H1 (cell line): ENCODE measurements at regions not wholly inside any gene's neighbourhood (a gene's known extent, or its start where the extent isn't known, plus 50 kb on each side); places are given as distances from the start of the nearest gene placed in this dataset.

Experiments
- CTCF ChIA-PET: fragments of 300-600 bp; sonication (Branson Sonifier 250); formaldehyde crosslinking; loops from one replicate; lab custom pipeline; 2021; ENCODE audit not compliant: partially characterized antibody; lab: Charles Lee
- POLR2A ChIA-PET: fragments of 300-600 bp; sonication (Branson Sonifier 250); formaldehyde crosslinking; loops from one replicate; lab custom pipeline; 2021; ENCODE audit warnings: inconsistent platforms; ENCODE audit not compliant: partially characterized antibody; lab: Charles Lee
- DNase-seq, 2 experiments: peaks; one replicate each; pipeline versions ENCODE4 v3.0.0 to v3.0.0-alpha.2; 2010 to 2022; ENCODE audit warnings: low spot score in 2 of 2, low read depth in 1 of 2, mixed read lengths in 1 of 2
- FAIRE-seq: peaks from 2 replicates; lab custom pipeline; 2011; peaks lifted over from hg19 to GRCh38; lab: Jason Lieb, UNC
- H2AFZ ChIP-seq: 2 replicates; pipeline ENCODE4 v1.8.1; 2012; ENCODE audit warnings: low read length, inconsistent platforms
- H2AK5ac ChIP-seq: 2 replicates; pipeline ENCODE4 v1.6.1; 2013; ENCODE audit warnings: low read depth, low read length
- H2BK120ac ChIP-seq: replicated peaks from 2 replicates; pipeline ENCODE3; 2013; ENCODE audit warnings: low read depth, low read length, inconsistent platforms
- H2BK12ac ChIP-seq: 2 replicates; pipeline ENCODE4 v1.6.1; 2013; ENCODE audit warnings: low read depth, low read length
- H2BK15ac ChIP-seq: 2 replicates; pipeline ENCODE4 v1.6.1; 2013; ENCODE audit warnings: low read length
- H2BK20ac ChIP-seq: 2 replicates; pipeline ENCODE4 v1.6.1; 2013; ENCODE audit warnings: low read length
- H2BK5ac ChIP-seq: 2 replicates; pipeline ENCODE4 v1.6.1; 2013; ENCODE audit warnings: low read depth, low read length
- H3K14ac ChIP-seq: 2 replicates; pipeline ENCODE4 v1.6.1; 2013; ENCODE audit warnings: inconsistent platforms; ENCODE audit not compliant: insufficient read length
- H3K18ac ChIP-seq: 2 replicates; pipeline ENCODE4 v1.6.1; 2013; ENCODE audit warnings: low read length; ENCODE audit errors: extremely low read depth
- H3K23ac ChIP-seq: 2 replicates; pipeline ENCODE4 v1.6.1; 2013; ENCODE audit warnings: inconsistent platforms; ENCODE audit not compliant: insufficient read length
- H3K23me2 ChIP-seq: 2 replicates; pipeline ENCODE4 v1.6.1; 2013; ENCODE audit warnings: low read depth, low read length
- H3K27ac ChIP-seq: 2 replicates; pipeline ENCODE4 v1.6.1; 2011; ENCODE audit warnings: low read depth, low read length, inconsistent platforms
- H3K27me3 ChIP-seq, 4 experiments: replicated peaks in 1 of 4; 1 replicate in 1 of 4; 2 replicates in 3 of 4; pipeline versions ENCODE4 v1.6.1 to v1.8.1; 2011 to 2013; ENCODE audit warnings: low read length in 3 of 4, mild to moderate bottlenecking in 3 of 4, inconsistent platforms in 2 of 4, mixed read lengths in 2 of 4, moderate library complexity in 1 of 4; ENCODE audit not compliant: control insufficient read depth in 3 of 4, insufficient read depth in 3 of 4; ENCODE audit errors: extremely low read depth in 1 of 4
- H3K36me3 ChIP-seq, 4 experiments: 2 replicates each; pipeline versions ENCODE4 v1.6.1 to v1.8.1; 2011 to 2013; ENCODE audit warnings: mild to moderate bottlenecking in 4 of 4, low read length in 3 of 4, moderate library complexity in 2 of 4, control low read depth in 1 of 4, inconsistent platforms in 1 of 4; ENCODE audit not compliant: insufficient read depth in 4 of 4, control insufficient read depth in 2 of 4
- H3K4ac ChIP-seq: replicated peaks from 2 replicates; pipeline ENCODE3; 2013; ENCODE audit warnings: low read length, low read depth, mixed read lengths, inconsistent platforms; ENCODE audit not compliant: insufficient read length
- H3K4me1 ChIP-seq, 4 experiments: replicated peaks in 1 of 4; 1 replicate in 1 of 4; 2 replicates in 3 of 4; pipeline versions ENCODE4 v1.6.1 to v1.8.1; 2011 to 2013; ENCODE audit warnings: low read length in 3 of 4, inconsistent platforms in 2 of 4, mixed read lengths in 1 of 4; ENCODE audit not compliant: insufficient read depth in 4 of 4, control insufficient read depth in 3 of 4
- H3K4me2 ChIP-seq, 2 experiments: 2 replicates each; pipeline versions ENCODE4 v1.6.1 to v1.8.1; 2011 to 2013; ENCODE audit warnings: low read depth in 2 of 2, low read length in 2 of 2, control low read depth in 1 of 2, inconsistent platforms in 1 of 2, mild to moderate bottlenecking in 1 of 2; ENCODE audit not compliant: insufficient read depth in 1 of 2
- H3K4me3 ChIP-seq, 4 experiments: fragments of 200-600, 300-600 bp in 1 of 4; sonication (generic), shearing (Covaris generic), sonication (Bioruptor Twin) in 1 of 4; 2 replicates each; pipeline versions ENCODE4 v1.5.1 to v1.8.1; 2011 to 2016; ENCODE audit warnings: low read length in 4 of 4, low read depth in 3 of 4, control low read depth in 2 of 4, inconsistent platforms in 2 of 4, mild to moderate bottlenecking in 2 of 4, mixed read lengths in 1 of 4, moderate library complexity in 1 of 4; ENCODE audit not compliant: insufficient read depth in 2 of 4; ENCODE audit errors: extremely low read depth in 1 of 4
- H3K56ac ChIP-seq: replicated peaks from 2 replicates; pipeline ENCODE3; 2013; ENCODE audit warnings: low read depth, mild to moderate bottlenecking, mixed read lengths, low read length, inconsistent platforms; ENCODE audit not compliant: insufficient read length
- H3K79me1 ChIP-seq: 2 replicates; pipeline ENCODE4 v1.6.1; 2013; ENCODE audit warnings: low read depth, low read length, control low read depth
- H3K79me2 ChIP-seq, 2 experiments: 2 replicates each; pipeline versions ENCODE4 v1.6.1 to v1.8.1; 2012 to 2013; ENCODE audit warnings: low read length in 2 of 2, mild to moderate bottlenecking in 2 of 2, inconsistent platforms in 1 of 2; ENCODE audit not compliant: insufficient read depth in 2 of 2, control insufficient read depth in 1 of 2
- H3K9ac ChIP-seq, 4 experiments: replicated peaks in 1 of 4; 1 replicate in 1 of 4; 2 replicates in 3 of 4; pipeline versions ENCODE4 v1.6.1 to v1.8.1; 2011 to 2013; ENCODE audit warnings: low read depth in 3 of 4, low read length in 3 of 4, control low read depth in 2 of 4, mild to moderate bottlenecking in 2 of 4, moderate library complexity in 2 of 4, inconsistent platforms in 1 of 4; ENCODE audit errors: extremely low read depth in 1 of 4
- H3K9me3 ChIP-seq, 2 experiments: 2 replicates each; pipeline versions ENCODE4 v1.6.1 to v1.8.1; 2012 to 2013; ENCODE audit warnings: mild to moderate bottlenecking in 2 of 2, moderate library complexity in 2 of 2, control low read depth in 1 of 2, inconsistent platforms in 1 of 2, low read depth in 1 of 2, low read length in 1 of 2, mixed read lengths in 1 of 2; ENCODE audit not compliant: insufficient read depth in 2 of 2
- H4K20me1 ChIP-seq, 2 experiments: replicated peaks in 1 of 2; 2 replicates each; pipeline versions ENCODE3 to v1.8.1; 2011 to 2013; ENCODE audit warnings: inconsistent platforms in 2 of 2, low read length in 2 of 2, mild to moderate bottlenecking in 1 of 2; ENCODE audit not compliant: insufficient read depth in 2 of 2, control insufficient read depth in 1 of 2
- H4K5ac ChIP-seq: 2 replicates; pipeline ENCODE4 v1.6.1; 2013; ENCODE audit warnings: low read length, low read depth, mixed read lengths, inconsistent platforms; ENCODE audit not compliant: insufficient read length
- H4K8ac ChIP-seq: 2 replicates; pipeline ENCODE4 v1.8.0; 2013; ENCODE audit warnings: mild to moderate bottlenecking, moderate library complexity, low read length, inconsistent platforms; ENCODE audit not compliant: insufficient read depth; ENCODE audit errors: extremely low read depth
- H4K91ac ChIP-seq: replicated peaks from 2 replicates; pipeline ENCODE3; 2013; ENCODE audit warnings: low read length, mixed read lengths, inconsistent platforms; ENCODE audit not compliant: insufficient read length
- BCL11A ChIP-seq, 2 experiments: IDR thresholded peaks; one replicate each; pipeline ENCODE4 v1.6.1; 2011; ENCODE audit warnings: low read depth in 2 of 2, low read length in 2 of 2, mild to moderate bottlenecking in 2 of 2
- CBX5 ChIP-seq: fragments of 300-800, 300-1000 bp; sonication (generic); IDR thresholded peaks from 2 replicates; pipeline ENCODE4 v1.7.1; 2016; ENCODE audit warnings: antibody characterized with exemption, low read length, low read depth
- CHD1 ChIP-seq: IDR thresholded peaks from 2 replicates; pipeline ENCODE4 v1.6.1; 2012; ENCODE audit warnings: low read depth, low read length, improper control_type of control experiment
- EGR1 ChIP-seq: IDR thresholded peaks from 2 replicates; pipeline ENCODE4 v1.6.1; 2011; ENCODE audit warnings: low read depth, low read length, borderline replicate concordance
- FOSL1 ChIP-seq: IDR thresholded peaks from 2 replicates; pipeline ENCODE4 v1.6.1; 2011; ENCODE audit warnings: mild to moderate bottlenecking, low read depth, low read length, moderate library complexity; ENCODE audit not compliant: insufficient read depth
- GABPA ChIP-seq: IDR thresholded peaks from 2 replicates; pipeline ENCODE4 v1.6.1; 2011; ENCODE audit warnings: mild to moderate bottlenecking, low read length, moderate library complexity, borderline replicate concordance; ENCODE audit not compliant: insufficient read depth
- GTF2F1 ChIP-seq: IDR thresholded peaks from 2 replicates; pipeline ENCODE4 v1.6.1; 2012; ENCODE audit warnings: low read depth, low read length, improper control_type of control experiment, borderline replicate concordance
- JUN ChIP-seq: IDR thresholded peaks from 2 replicates; pipeline ENCODE4 v1.6.1; 2011; ENCODE audit warnings: low read depth, mild to moderate bottlenecking, improper control_type of control experiment, low read length
- POU5F1 ChIP-seq: IDR thresholded peaks from 2 replicates; pipeline ENCODE4 v1.6.1; 2011; ENCODE audit warnings: low read depth, mild to moderate bottlenecking, low read length, moderate library complexity
- RXRA ChIP-seq: IDR thresholded peaks from 2 replicates; pipeline ENCODE4 v1.6.1; 2011; ENCODE audit warnings: low read depth, mild to moderate bottlenecking, low read length, moderate library complexity; ENCODE audit not compliant: insufficient read depth
- SIN3A ChIP-seq, 2 experiments: IDR thresholded peaks in 1 of 2; conservative IDR thresholded peaks in 1 of 2; 2 replicates each; pipeline ENCODE4 v1.6.1; 2011 to 2012; ENCODE audit warnings: low read length in 2 of 2, improper control_type of control experiment in 1 of 2, low read depth in 1 of 2, mild to moderate bottlenecking in 1 of 2
- SP4 ChIP-seq: IDR thresholded peaks from 2 replicates; pipeline ENCODE4 v1.6.1; 2012; ENCODE audit warnings: low read length, inconsistent platforms
- SRF ChIP-seq: IDR thresholded peaks from 2 replicates; pipeline ENCODE4 v1.6.1; 2011; ENCODE audit warnings: mild to moderate bottlenecking, low read depth, low read length, moderate library complexity
- TBP ChIP-seq: IDR thresholded peaks from 2 replicates; pipeline ENCODE4 v1.6.1; 2011; ENCODE audit warnings: low read depth, low read length, improper control_type of control experiment
- ZNF274 ChIP-seq: IDR thresholded peaks from 2 replicates; pipeline ENCODE4 v1.7.0; 2012; ENCODE audit warnings: low read length, borderline replicate concordance; ENCODE audit errors: extremely low read depth
- WGBS, 2 experiments: shearing (Covaris generic) in 1 of 2; methylation state at CpG; one replicate each; pipeline versions ENCODE4 v1.1.6 to v1.1.7; 2013 to 2015; ENCODE audit warnings: low lambda C conversion rate in 2 of 2, mixed read lengths in 2 of 2, inconsistent platforms in 1 of 2, low coverage in 1 of 2, missing lambda C conversion rate in 1 of 2; ENCODE audit not compliant: insufficient replicate concordance in 2 of 2, insufficient coverage in 1 of 2, insufficient read length in 1 of 2; ENCODE audit errors: extremely low coverage in 1 of 2, missing lambda C conversion rate in 1 of 2; 5-methylcytosine and 5-hydroxymethylcytosine counted together

- H4K8ac ChIP-seq, result no peak overlapping the region
- DNase-seq (no peak), FAIRE-seq (no peak)
- no peak overlapping the region for H2BK15ac ChIP-seq
- H4K20me1 ChIP-seq, result no peaks in the 10 kb centered on the region
- H3K27ac ChIP-seq, result no peak overlapping the region
- H3K9ac ChIP-seq, result no peak overlapping the region
- no peak overlapping the region for H2BK5ac ChIP-seq
- no peaks in the 10 kb centered on the region for H3K27me3 ChIP-seq
- H3K14ac ChIP-seq, result no peak overlapping the region
- no peak overlapping the region for H3K56ac ChIP-seq
- H3K23ac ChIP-seq, result no peak overlapping the region
- H2BK120ac ChIP-seq, result no peak overlapping the region
- H3K4me2 ChIP-seq, result no peak overlapping the region
- H3K9me3 ChIP-seq, result no peaks in the 10 kb centered on the region
- 97% methylated on average over 4 of the region's 4 CpGs; no CpG with 5 or more reads in 1 of the 2 experiments for WGBS, 2 experiments
- no peaks in the 10 kb centered on the region for H3K23me2 ChIP-seq
- no peaks in the 10 kb centered on the region for H3K79me1 ChIP-seq
- ChIA-PET POLR2A (no interaction called here), CTCF (interaction anchor here (0.7 kb wide), 1 partner anchor 28 kb away, joined by 3 read pairs; no protein-coding TSS in a partner anchor)
- H4K5ac ChIP-seq, result no peak overlapping the region
- H2AK5ac ChIP-seq, result no peak overlapping the region
- H3K4ac ChIP-seq, result no peak overlapping the region
- H3K4me3 ChIP-seq, result no peak overlapping the region
- no peak overlapping the region for H3K18ac ChIP-seq
- H3K36me3 ChIP-seq, result no peaks in the 10 kb centered on the region
- H4K91ac ChIP-seq, result no peak overlapping the region
- H2BK20ac ChIP-seq, result no peak overlapping the region
- no peak overlapping the region for H2AFZ ChIP-seq
- no peak overlapping the region for H2BK12ac ChIP-seq
- H3K4me1 ChIP-seq, result no peaks in the 10 kb centered on the region
- no peaks in the 10 kb centered on the region for H3K79me2 ChIP-seq
- TF ChIP-seq RXRA, result no peak
- no peak for TF ChIP-seq GABPA
- no peak for TF ChIP-seq ZNF274
- no peak for TF ChIP-seq FOSL1
- no peak for TF ChIP-seq CBX5
- TF ChIP-seq TBP, result no peak
- no peak for TF ChIP-seq EGR1
- no peak for TF ChIP-seq JUN
- no peak for TF ChIP-seq POU5F1
- TF ChIP-seq SRF, result no peak
- TF ChIP-seq SIN3A (conservative IDR thresholded peaks at IDR 0.05 in 1 of 2, IDR thresholded peaks at IDR 0.05 in 1 of 2; ENCODE audit: low read depth in 1 of 2, low read length in 2 of 2), result no peak
- no peak for TF ChIP-seq SP4
- no peak for TF ChIP-seq CHD1
- no peak for TF ChIP-seq BCL11A (IDR thresholded peaks at IDR 0.05; ENCODE audit: low read depth in 2 of 2, low read length in 2 of 2)
- no peak for TF ChIP-seq GTF2F1
Measured at GRCh38 chr16:79869304-79870015, 268.9 kb upstream of the MAF start.
